DMS114 treated with DMSO at 0.1 percent for 48 hours (cell line): ENCODE measurements at regions not wholly inside any gene's neighbourhood (a gene's known extent, or its start where the extent isn't known, plus 50 kb on each side); places are given as distances from the start of the nearest gene placed in this dataset.
"Not testable (repeated sequence)": the region's sequence is repeated elsewhere in the genome, so short reads cannot be mapped to it uniquely, and the experiment has no call there.

Source experiments
- DNase-seq: peaks from one replicate; lab custom pipeline; 2025; ENCODE audit not compliant: unreplicated experiment; lab: John Stamatoyannopoulos, UW

DNA sequence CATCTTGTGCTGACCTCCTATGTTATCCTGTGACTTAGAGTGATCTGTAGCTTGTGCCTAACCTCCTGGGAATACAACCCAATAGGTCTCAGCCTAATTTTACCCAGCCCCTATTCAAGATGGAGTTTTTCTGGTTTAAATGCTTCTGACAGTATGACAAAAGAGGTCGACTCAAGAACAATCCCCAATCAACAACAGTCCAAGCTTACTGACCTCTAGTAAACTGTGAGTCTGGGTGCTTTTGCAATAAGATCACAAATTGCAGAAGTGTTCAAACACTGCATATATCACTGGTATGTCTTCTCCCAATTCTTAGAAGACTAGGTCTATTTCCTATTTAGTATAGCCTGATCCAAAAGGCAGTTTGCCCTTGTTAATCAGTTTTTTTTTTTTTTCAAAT, 323.5 kb upstream of the PTGER4 start:
- no peak for DNase-seq

DNA sequence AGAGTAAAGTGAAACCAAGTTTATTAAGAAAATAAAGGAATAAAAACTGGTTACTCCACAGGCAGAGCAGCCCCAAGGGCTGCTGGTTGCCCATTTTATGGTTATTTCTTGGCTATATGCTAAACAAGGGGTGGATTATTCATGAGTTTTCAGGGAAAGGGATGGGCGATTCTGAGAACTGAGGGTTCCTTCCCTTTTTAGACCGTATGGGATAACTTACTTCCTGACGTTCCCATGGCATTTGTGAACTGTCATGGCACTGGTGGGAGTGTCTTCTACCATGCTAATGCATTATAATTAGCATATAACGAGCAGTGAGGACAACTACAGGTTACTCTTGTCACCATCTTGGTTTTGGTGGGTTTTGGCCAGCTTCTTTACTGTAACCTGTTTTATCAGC, 323.9 kb upstream of the PTGER4 start:
- DNase-seq = no peak

- no peak for DNase-seq
These were observed 324.5 kb upstream of the PTGER4 start for GRCh38 chr5:40355181-40355580.

- no peak for DNase-seq
These were observed 325.5 kb upstream of the PTGER4 start for GRCh38 chr5:40354171-40354570.

- no peak for DNase-seq
These were observed 326.3 kb upstream of the PTGER4 start for GRCh38 chr5:40353442-40353841.

DNA sequence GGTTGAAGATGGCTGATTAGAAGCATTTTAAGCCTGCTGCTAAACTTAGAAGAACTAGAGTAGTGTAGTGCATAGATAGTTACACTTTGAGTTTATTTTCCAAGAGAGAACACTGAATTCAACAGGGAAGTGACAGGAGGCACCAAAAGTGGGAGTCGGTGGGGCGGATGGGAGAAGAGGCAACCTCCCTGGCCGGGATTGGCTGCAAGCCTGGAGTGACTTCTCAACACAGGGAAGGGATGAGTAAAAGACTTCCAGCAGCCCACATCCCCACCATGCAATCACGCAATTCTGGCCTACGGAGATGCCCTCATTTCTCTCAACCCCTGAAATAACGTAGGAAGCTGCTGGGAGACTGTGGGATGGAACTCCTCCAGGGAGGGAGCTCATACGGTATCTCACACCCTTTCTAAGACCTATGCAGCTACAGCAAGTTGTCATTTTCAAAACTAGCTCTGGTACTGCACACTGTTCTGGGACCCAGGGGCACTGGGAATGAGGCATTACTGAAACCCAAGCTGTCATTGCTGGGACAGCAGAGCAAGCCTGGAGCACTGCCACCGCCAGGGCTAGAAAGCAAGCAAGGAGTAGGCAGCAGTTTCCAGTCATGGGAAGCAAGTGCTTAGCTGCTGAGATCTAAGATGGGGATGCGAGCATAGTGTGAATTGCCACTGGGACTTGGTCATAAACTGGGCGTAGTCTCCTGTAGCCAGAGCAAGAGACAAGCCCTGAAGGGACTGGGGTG, 331.6 kb upstream of the PTGER4 start:
- no peak for DNase-seq

DNA sequence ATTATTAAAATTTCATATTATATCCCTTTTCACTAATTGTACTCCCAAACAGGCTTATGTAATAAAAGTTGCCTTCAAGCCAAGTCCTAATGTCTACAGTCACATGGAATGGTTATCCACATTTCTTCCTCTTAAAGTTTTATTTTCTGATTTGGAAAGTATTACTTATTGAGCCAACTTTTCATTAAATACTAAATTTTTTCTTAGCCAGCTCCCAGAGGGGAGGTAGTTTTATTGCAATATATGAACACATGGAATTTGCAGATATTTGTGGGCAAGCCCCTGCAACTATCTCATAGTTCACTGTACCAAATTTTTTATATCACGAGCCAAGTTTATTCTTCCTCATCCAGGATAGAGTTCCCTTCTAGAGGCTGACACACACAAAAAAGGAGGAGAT, 332.8 kb upstream of the PTGER4 start:
- DNase-seq = no peak

DNA sequence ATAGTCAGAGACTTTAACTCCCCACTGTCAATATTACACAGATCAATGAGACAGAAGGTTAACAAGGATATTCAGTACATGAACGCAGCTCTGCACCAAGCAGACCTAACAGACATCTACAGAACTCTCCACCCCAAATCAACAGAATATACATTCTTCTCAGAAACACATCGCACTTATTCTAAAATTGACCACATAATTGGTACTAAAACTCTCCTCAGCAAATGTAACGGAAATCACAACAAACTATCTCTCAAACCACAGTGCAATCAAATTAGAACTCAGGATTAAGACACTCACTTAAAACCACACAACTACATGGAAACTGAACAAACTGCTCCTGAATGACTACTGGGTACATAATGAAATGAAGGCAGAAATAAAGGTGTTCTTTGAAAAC, 341.3 kb upstream of the PTGER4 start:
- DNase-seq = not testable (repeated sequence)

- DNase-seq = no peak
These were observed 345.5 kb upstream of the PTGER4 start for GRCh38 chr5:40334242-40334635.

DNA sequence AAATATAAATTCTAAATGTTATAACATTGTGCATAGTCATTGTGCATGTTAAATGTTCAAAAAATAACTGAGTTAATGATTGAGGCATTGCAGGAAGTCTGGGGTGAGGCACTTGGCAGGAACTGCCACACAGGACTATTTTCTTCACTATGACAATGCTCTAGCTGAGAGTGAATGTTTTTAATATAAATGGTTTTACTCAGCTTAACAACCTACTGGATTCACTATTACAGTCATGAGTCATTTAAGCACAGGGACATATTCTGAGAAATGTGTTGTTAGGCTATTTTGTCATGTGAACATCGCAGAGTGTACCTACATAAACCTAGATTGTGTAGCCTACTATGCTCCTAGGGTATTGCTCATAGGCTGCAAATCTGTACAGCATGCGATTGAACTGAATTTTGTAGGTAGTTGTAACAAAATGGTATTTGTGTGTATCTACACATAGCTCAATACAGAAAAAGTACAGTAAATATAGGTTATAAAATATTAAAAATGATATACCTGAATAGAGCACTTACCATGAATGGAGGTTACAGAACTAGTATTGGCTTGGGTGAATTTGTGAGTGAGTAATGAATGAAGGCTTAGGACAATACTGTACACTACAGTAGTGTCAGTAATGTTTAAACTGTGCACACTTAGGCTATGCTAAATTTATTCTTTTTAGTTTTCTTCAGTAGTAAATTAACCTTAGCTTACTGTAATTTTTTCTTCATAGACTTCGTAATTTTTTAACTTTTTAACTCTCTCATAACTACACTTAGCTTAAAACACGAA, 346.1 kb upstream of the PTGER4 start:
- no peak for DNase-seq

DNA sequence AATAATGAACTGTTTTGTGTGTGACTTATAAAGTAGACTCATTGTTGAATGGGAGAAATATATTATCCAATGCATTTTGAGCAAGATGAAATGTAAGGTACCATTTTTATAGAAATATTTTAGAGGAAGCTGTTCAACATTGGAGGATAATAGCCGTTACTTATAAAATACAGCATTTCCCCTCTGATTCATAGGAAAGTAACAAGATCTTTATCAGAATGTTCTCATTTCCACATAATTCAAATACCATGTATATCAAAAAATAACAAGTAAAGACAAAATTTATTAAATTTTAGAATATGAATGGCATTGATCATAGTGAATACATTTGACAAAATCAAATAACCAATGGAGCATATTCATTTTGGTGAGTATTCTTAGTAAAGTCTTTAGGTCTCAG, 346.7 kb upstream of the PTGER4 start:
- DNase-seq = no peak

DNA sequence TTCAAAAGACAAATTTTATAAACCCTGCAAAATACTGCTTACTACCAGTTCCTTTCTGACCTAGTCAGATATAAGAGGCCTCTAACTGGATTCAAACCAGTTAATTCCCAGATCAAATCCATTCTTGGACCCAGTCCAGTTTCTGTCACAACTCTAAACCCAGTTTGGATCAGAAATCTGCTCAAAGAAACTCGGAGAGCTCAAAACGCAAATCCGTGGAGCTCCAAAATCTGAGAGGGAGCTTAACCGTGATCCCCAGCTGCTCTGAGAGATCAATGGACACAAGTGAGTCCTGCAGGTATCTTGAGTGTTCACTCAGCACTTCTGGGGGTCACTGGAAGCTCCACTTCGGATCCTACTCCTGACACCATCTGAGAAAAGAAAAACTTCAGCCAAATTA, 348.1 kb upstream of the PTGER4 start:
- no peak for DNase-seq

DNA sequence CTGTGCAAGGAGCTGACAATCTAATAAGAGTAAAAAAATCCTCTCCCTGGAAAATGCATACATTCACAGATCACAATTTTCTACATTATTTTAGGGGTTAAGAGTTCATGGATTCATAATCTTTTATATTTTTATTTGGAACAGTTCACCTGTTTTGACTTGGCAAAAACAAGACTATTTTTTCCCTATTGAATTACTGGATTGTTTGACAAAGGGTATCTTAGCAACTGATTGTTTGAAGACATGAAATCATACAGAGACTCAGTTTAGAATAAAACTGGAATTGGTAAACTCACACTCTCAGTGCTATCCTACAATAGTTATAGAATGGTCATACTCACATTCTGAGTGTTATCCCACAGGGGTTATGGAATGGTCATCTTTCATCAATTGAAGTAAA, 358.2 kb upstream of the PTGER4 start:
- no peak for DNase-seq

DNA sequence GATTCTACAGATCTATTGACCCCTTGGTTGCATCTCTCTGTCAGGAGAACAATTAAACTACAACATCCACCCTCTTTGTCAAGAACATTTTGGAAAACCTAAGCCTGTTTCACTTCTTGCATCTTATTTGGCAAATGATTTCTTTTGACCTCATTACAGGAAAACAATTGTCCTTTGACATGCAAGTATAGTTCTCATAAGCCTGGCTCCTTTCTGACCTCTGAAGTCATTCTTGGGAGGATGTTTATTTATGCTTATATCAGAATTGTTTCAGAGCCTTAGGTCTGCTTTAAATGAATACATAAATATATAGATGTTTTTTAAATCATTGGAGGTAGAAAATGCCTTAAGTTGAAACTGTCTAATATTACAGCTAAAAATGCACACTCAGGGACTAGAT, 361.3 kb upstream of the PTGER4 start:
- DNase-seq = no peak

DNA sequence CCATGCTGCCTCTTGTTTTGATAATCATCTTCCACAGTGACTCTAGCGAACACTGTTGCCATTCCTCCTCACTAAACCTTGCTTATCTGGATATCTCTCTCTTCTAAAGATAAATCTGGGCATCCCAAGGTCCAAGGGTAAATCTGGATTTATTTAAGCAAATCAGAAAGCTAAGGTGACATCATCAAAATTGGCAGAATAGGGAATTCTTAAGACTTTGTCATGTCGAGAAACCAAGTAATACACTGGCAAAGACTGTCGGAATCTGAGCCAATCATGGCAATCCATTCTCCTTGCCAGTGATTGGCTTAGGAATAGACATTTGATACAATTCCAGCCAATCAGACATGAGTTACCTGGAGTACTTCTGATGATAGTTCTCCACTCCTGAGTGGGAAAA, 362.7 kb upstream of the PTGER4 start:
- DNase-seq = no peak

DNA sequence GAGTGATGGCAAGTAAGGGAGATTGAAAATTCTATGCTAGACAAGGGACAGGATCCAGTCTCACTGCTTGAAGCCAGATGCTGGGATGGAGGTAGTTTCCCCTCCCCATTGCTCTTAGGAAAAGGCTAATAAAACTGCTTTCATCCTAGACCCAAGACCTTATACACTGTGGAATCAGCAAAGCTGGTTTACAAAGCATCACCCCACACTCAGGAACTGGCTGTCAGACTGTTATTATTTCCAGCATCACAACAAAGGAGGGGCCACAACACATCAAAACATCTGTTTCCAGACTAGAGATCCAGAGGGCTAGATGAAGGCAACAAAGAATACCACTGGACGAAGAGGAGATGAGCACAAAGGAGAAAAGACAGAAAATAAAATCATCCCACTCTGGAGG, 364.6 kb upstream of the PTGER4 start:
- no peak for DNase-seq

GRCh38 chr5:40314275-40314674, 365.4 kb upstream of the PTGER4 start:
- DNase-seq = no peak

DNA sequence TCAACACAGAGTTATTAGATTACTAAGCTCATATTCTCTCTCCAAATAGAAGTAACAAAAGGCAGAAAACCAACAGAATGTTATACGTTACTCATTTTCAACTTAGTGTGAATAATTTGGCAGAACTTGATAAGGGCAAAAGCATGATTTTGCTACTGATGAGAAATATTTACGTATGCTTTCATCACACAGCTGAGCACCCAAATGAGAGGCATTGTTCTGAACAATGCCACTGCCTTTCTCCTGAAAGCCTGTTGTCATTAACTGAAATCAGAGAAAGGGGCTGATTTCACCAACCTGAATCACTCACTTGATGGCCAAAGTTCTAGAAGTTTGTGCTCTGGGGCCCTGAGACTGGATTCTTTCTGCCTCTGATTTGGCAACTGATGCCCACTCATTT, 367.5 kb upstream of the PTGER4 start:
- DNase-seq = no peak

DNA sequence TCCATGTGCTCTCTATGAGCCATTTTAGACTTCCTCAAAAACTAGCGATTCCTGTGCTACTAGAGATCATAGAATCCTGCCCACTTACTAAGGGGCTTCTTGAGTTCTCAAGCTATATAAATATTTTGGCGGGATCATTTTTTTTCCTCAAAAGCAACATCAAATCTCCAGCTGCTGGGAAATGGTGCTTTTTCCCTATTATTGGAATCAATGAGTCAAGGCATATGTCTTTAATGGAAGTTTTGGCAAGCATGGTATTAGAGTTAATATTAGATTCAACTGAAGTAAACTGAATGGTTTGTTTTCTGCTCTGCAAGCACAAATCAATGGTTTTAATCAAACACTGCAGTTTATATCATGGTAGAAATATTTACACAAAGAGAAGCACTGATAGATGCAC, 369.9 kb upstream of the PTGER4 start:
- DNase-seq = no peak

DNA sequence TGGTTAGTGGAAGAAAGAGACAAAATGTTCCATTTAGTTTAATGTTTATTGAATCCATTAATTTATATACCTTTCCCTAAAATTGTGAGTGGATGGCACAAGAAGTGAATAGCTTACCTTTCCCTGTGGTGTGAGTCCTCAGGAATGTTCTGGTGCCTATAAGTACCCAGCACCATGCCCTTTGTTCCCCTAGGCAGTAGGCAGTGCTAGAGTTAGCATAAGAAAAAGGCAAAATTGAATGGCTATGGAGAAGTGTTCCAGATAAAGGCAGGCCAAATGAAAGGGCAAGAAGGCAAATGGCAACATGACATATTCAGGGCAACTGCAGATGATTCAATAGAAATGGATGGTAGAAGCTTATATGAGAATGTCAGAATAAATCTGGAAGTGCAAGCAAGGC, 370.8 kb upstream of the PTGER4 start:
- DNase-seq = no peak

DNA sequence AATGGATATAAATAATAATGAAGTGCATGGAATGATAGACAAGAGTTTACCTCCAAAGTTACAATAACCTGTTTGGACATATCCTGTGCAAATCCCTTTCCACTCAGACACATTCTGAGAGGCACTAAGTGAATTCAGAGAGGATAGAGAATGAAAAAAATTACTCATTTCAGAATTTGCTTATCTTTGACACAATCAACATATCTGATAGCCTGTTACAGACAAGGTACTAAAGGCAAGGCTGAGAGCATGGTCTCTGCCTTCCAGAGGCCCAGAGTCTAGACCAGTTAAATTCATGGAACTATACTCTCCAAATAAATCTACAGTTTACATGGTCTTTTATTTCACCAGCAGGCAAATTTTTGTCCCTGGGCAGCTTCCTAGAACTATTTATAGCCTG, 371.8 kb upstream of the PTGER4 start:
- DNase-seq = no peak

DNA sequence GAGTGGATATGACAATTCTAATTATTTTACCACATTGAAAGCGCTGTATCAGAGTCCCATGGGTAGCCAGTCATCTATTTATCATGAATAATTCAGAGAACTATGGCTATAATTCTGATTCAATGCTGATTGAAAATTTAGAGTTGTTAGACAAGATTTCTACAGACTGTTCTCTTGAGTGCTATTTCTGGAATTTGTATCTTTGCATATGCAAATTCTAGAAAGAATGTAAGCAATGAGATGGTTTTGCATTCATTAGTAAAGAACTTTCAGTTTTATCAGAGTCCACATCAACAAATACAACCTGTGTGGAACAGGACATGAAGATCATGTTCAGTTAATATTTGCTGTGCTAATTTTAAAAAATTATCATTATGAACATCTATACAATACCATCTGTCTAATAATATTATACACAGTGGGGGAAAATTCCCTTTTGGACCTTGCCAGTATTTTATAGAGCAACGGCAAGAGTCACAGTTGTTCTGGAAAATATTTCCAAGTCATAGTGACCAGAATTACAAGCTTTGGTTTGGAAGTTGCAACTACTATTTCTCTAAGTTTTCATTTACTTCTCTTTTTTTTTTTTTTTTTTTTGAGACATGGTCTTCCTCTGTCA, 372.7 kb upstream of the PTGER4 start:
- no peak for DNase-seq
